ENCODE measurements at regions not wholly inside any gene's neighbourhood (a gene's known extent, or its start where the extent isn't known, plus 50 kb on each side); places are given as distances from the start of the nearest gene placed in this dataset.

- Histone ChIP-seq H3K36me3 (ENCODE audit: control insufficient read depth in 2 of 2, extremely low read depth in 1 of 2, insufficient read depth in 1 of 2, low read length in 1 of 2) (no peaks in the 10 kb centered on the region), H3K9me3 (no peaks in the 10 kb centered on the region), H3K27me3 (replicated peaks in 1 of 2; ENCODE audit: control insufficient read depth in 2 of 2, extremely low read depth in 1 of 2, insufficient read depth in 2 of 2, low read length in 1 of 2) (no peaks in the 10 kb centered on the region), H3K4me3 (ENCODE audit: control insufficient read depth in 1 of 2, extremely low read depth in 1 of 2, low read length in 1 of 2) (no peak overlapping the region), H3K4me1 (ENCODE audit: control insufficient read depth in 1 of 2, extremely low read depth in 1 of 2, insufficient read depth in 2 of 2, low read length in 2 of 2) (peaks cover 0 to 31% of the 10 kb centered on the region in 2 experiments), H3K27ac (ENCODE audit: low read length) (no peak overlapping the region)
- H3K36me3 Mint-ChIP-seq, result no peaks in the 10 kb centered on the region
- no peak for ATAC-seq (replicated peaks in 1 of 4)
- ChIA-PET CTCF (no interaction called here), POLR2A (no interaction called here)
- no peak for DNase-seq
- no peak overlapping the region for H3K27ac Mint-ChIP-seq
- H3K4me3 Mint-ChIP-seq, result no peak overlapping the region
- no CpG with 5 or more reads among the region's 1 CpG for WGBS (ENCODE audit: insufficient coverage)
- H3K9me3 Mint-ChIP-seq, result no peaks in the 10 kb centered on the region
- peaks cover 0 to 7% (median 2%) of the 10 kb centered on the region in 3 donors for H3K4me1 Mint-ChIP-seq
- H3K27me3 Mint-ChIP-seq, result no peaks in the 10 kb centered on the region
Observed at GRCh38 chr1:87760654-87761053, 432.0 kb downstream of the LMO4 start.

- Histone ChIP-seq H3K27ac (ENCODE audit: low read length) (no peak overlapping the region), H3K4me1 (ENCODE audit: control insufficient read depth in 1 of 2, extremely low read depth in 1 of 2, insufficient read depth in 2 of 2, low read length in 2 of 2) (peaks cover 0 to 31% of the 10 kb centered on the region in 2 experiments), H3K4me3 (ENCODE audit: control insufficient read depth in 1 of 2, extremely low read depth in 1 of 2, low read length in 1 of 2) (no peak overlapping the region), H3K9me3 (no peaks in the 10 kb centered on the region), H3K36me3 (ENCODE audit: control insufficient read depth in 2 of 2, extremely low read depth in 1 of 2, insufficient read depth in 1 of 2, low read length in 1 of 2) (no peaks in the 10 kb centered on the region), H3K27me3 (replicated peaks in 1 of 2; ENCODE audit: control insufficient read depth in 2 of 2, extremely low read depth in 1 of 2, insufficient read depth in 2 of 2, low read length in 1 of 2) (no peaks in the 10 kb centered on the region)
- Mint-ChIP-seq H3K9me3 (no peaks in the 10 kb centered on the region), H3K27me3 (no peaks in the 10 kb centered on the region), H3K27ac (no peak overlapping the region), H3K4me3 (no peak overlapping the region), H3K4me1 (peaks cover 0 to 7% (median 2%) of the 10 kb centered on the region in 3 donors), H3K36me3 (no peaks in the 10 kb centered on the region)
- no CpG with 5 or more reads among the region's 1 CpG for WGBS (ENCODE audit: insufficient coverage)
- ChIA-PET POLR2A (no interaction called here), CTCF (no interaction called here)
- ATAC-seq (replicated peaks in 1 of 4) (no peak), DNase-seq (no peak)
Observed at GRCh38 chr1:87763483-87763882, 434.8 kb downstream of the LMO4 start.

- WGBS (ENCODE audit: insufficient coverage), result no CpG with 5 or more reads among the region's 6 CpGs
- Histone ChIP-seq H3K27me3 (replicated peaks in 1 of 2; ENCODE audit: control insufficient read depth in 2 of 2, extremely low read depth in 1 of 2, insufficient read depth in 2 of 2, low read length in 1 of 2) (no peaks in the 10 kb centered on the region), H3K4me3 (ENCODE audit: control insufficient read depth in 1 of 2, extremely low read depth in 1 of 2, low read length in 1 of 2) (no peak overlapping the region), H3K27ac (ENCODE audit: low read length) (no peak overlapping the region), H3K36me3 (ENCODE audit: control insufficient read depth in 2 of 2, extremely low read depth in 1 of 2, insufficient read depth in 1 of 2, low read length in 1 of 2) (no peaks in the 10 kb centered on the region), H3K9me3 (no peaks in the 10 kb centered on the region), H3K4me1 (ENCODE audit: control insufficient read depth in 1 of 2, extremely low read depth in 1 of 2, insufficient read depth in 2 of 2, low read length in 2 of 2) (peaks cover 0 to 22% of the 10 kb centered on the region in 2 experiments)
- Mint-ChIP-seq H3K27ac (no peak overlapping the region), H3K36me3 (no peaks in the 10 kb centered on the region), H3K4me1 (no peaks in the 10 kb centered on the region), H3K9me3 (no peaks in the 10 kb centered on the region), H3K4me3 (no peak overlapping the region), H3K27me3 (no peaks in the 10 kb centered on the region)
- POLR2A ChIA-PET, result no interaction called here
- DNase-seq (no peak), ATAC-seq (replicated peaks in 1 of 4) (no peak)
- CTCF ChIA-PET, result no interaction called here
Observed at GRCh38 chr1:87765057-87765680, 436.5 kb downstream of the LMO4 start.

GRCh38 chr1:87765681-87766070 is 437.0 kb downstream of the LMO4 start:
- Mint-ChIP-seq H3K4me1 (no peaks in the 10 kb centered on the region), H3K36me3 (no peaks in the 10 kb centered on the region), H3K9me3 (no peaks in the 10 kb centered on the region), H3K4me3 (no peak overlapping the region), H3K27ac (no peak overlapping the region), H3K27me3 (no peaks in the 10 kb centered on the region)
- H3K4me1 ChIP-seq (ENCODE audit: control insufficient read depth in 1 of 2, extremely low read depth in 1 of 2, insufficient read depth in 2 of 2, low read length in 2 of 2), result peaks cover 0 to 17% of the 10 kb centered on the region in 2 experiments
- ChIA-PET CTCF (no interaction called here), POLR2A (no interaction called here)
- H3K4me3 ChIP-seq (ENCODE audit: control insufficient read depth in 1 of 2, extremely low read depth in 1 of 2, low read length in 1 of 2), result no peak overlapping the region
- H3K9me3 ChIP-seq, result no peaks in the 10 kb centered on the region
- no peak overlapping the region for H3K27ac ChIP-seq (ENCODE audit: low read length)
- no peaks in the 10 kb centered on the region for H3K27me3 ChIP-seq (replicated peaks in 1 of 2; ENCODE audit: control insufficient read depth in 2 of 2, extremely low read depth in 1 of 2, insufficient read depth in 2 of 2, low read length in 1 of 2)
- WGBS (ENCODE audit: insufficient coverage), result no CpG with 5 or more reads among the region's 1 CpG
- H3K36me3 ChIP-seq (ENCODE audit: control insufficient read depth in 2 of 2, extremely low read depth in 1 of 2, insufficient read depth in 1 of 2, low read length in 1 of 2), result no peaks in the 10 kb centered on the region
- ATAC-seq (replicated peaks in 1 of 4), result no peak
- no peak for DNase-seq

GRCh38 chr1:87766737-87767136 is 438.1 kb downstream of the LMO4 start:
- Histone ChIP-seq H3K9me3 (no peaks in the 10 kb centered on the region), H3K27ac (ENCODE audit: low read length) (no peak overlapping the region), H3K27me3 (replicated peaks in 1 of 2; ENCODE audit: control insufficient read depth in 2 of 2, extremely low read depth in 1 of 2, insufficient read depth in 2 of 2, low read length in 1 of 2) (no peaks in the 10 kb centered on the region), H3K36me3 (ENCODE audit: control insufficient read depth in 2 of 2, extremely low read depth in 1 of 2, insufficient read depth in 1 of 2, low read length in 1 of 2) (no peaks in the 10 kb centered on the region), H3K4me3 (ENCODE audit: control insufficient read depth in 1 of 2, extremely low read depth in 1 of 2, low read length in 1 of 2) (no peak overlapping the region), H3K4me1 (ENCODE audit: control insufficient read depth in 1 of 2, extremely low read depth in 1 of 2, insufficient read depth in 2 of 2, low read length in 2 of 2) (peaks cover 0 to 8% of the 10 kb centered on the region in 2 experiments)
- DNase-seq (no peak), ATAC-seq (replicated peaks in 1 of 4) (no peak)
- CTCF ChIA-PET, result interaction anchor here in 1 of 2 donors (0.6 kb wide), 1 partner anchor 12 kb away, joined by 6 read pairs; no protein-coding TSS in a partner anchor
- POLR2A ChIA-PET, result no interaction called here
- Mint-ChIP-seq H3K36me3 (no peaks in the 10 kb centered on the region), H3K27me3 (no peaks in the 10 kb centered on the region), H3K4me1 (no peaks in the 10 kb centered on the region), H3K4me3 (no peak overlapping the region), H3K9me3 (no peaks in the 10 kb centered on the region), H3K27ac (no peak overlapping the region)
- 50% methylated on average over 1 of the region's 1 CpG for WGBS (ENCODE audit: insufficient coverage)

GRCh38 chr1:87778896-87779295 is 450.2 kb downstream of the LMO4 start:
- no peaks in the 10 kb centered on the region for H3K36me3 ChIP-seq (ENCODE audit: control insufficient read depth in 2 of 2, extremely low read depth in 1 of 2, insufficient read depth in 1 of 2, low read length in 1 of 2)
- 95% methylated on average over 2 of the region's 3 CpGs for WGBS (ENCODE audit: insufficient coverage)
- H3K27ac ChIP-seq (ENCODE audit: low read length), result no peak overlapping the region
- ChIA-PET CTCF (interaction anchor here in 1 of 2 donors (0.5 kb wide), 1 partner anchor 12 kb away, joined by 6 read pairs; no protein-coding TSS in a partner anchor), POLR2A (no interaction called here)
- H3K9me3 Mint-ChIP-seq, result peaks cover 0 to under 1% (median 0%) of the 10 kb centered on the region in 3 donors
- no peaks in the 10 kb centered on the region for H3K27me3 ChIP-seq (replicated peaks in 1 of 2; ENCODE audit: control insufficient read depth in 2 of 2, extremely low read depth in 1 of 2, insufficient read depth in 2 of 2, low read length in 1 of 2)
- no peak overlapping the region for H3K4me3 Mint-ChIP-seq
- no peak overlapping the region for H3K4me3 ChIP-seq (ENCODE audit: control insufficient read depth in 1 of 2, extremely low read depth in 1 of 2, low read length in 1 of 2)
- H3K4me1 Mint-ChIP-seq, result no peaks in the 10 kb centered on the region
- DNase-seq (no peak), ATAC-seq (replicated peaks in 1 of 4) (no peak)
- no peaks in the 10 kb centered on the region for H3K4me1 ChIP-seq (ENCODE audit: control insufficient read depth in 1 of 2, extremely low read depth in 1 of 2, insufficient read depth in 2 of 2, low read length in 2 of 2)
- H3K27me3 Mint-ChIP-seq, result no peaks in the 10 kb centered on the region
- no peaks in the 10 kb centered on the region for H3K36me3 Mint-ChIP-seq
- H3K27ac Mint-ChIP-seq, result no peak overlapping the region
- no peaks in the 10 kb centered on the region for H3K9me3 ChIP-seq

GRCh38 chr1:87781554-87781953 is 452.9 kb downstream of the LMO4 start:
- Mint-ChIP-seq H3K4me1 (no peaks in the 10 kb centered on the region), H3K36me3 (no peaks in the 10 kb centered on the region), H3K4me3 (no peak overlapping the region), H3K27me3 (no peaks in the 10 kb centered on the region), H3K27ac (no peak overlapping the region), H3K9me3 (peaks cover 0 to 3% (median 0%) of the 10 kb centered on the region in 3 donors)
- ChIA-PET CTCF (no interaction called here), POLR2A (no interaction called here)
- H3K9me3 ChIP-seq, result no peaks in the 10 kb centered on the region
- H3K36me3 ChIP-seq (ENCODE audit: control insufficient read depth in 2 of 2, extremely low read depth in 1 of 2, insufficient read depth in 1 of 2, low read length in 1 of 2), result no peaks in the 10 kb centered on the region
- DNase-seq (no peak), ATAC-seq (replicated peaks in 1 of 4) (no peak)
- no peaks in the 10 kb centered on the region for H3K27me3 ChIP-seq (replicated peaks in 1 of 2; ENCODE audit: control insufficient read depth in 2 of 2, extremely low read depth in 1 of 2, insufficient read depth in 2 of 2, low read length in 1 of 2)
- no CpG with 5 or more reads among the region's 1 CpG for WGBS (ENCODE audit: insufficient coverage)
- no peaks in the 10 kb centered on the region for H3K4me1 ChIP-seq (ENCODE audit: control insufficient read depth in 1 of 2, extremely low read depth in 1 of 2, insufficient read depth in 2 of 2, low read length in 2 of 2)
- no peak overlapping the region for H3K4me3 ChIP-seq (ENCODE audit: control insufficient read depth in 1 of 2, extremely low read depth in 1 of 2, low read length in 1 of 2)
- no peak overlapping the region for H3K27ac ChIP-seq (ENCODE audit: low read length)
